CD14-positive monocyte (primary cell): ENCODE measurements at regions not wholly inside any gene's neighbourhood (a gene's known extent, or its start where the extent isn't known, plus 50 kb on each side); places are given as distances from the start of the nearest gene placed in this dataset.

Source experiments
- DNase-seq, 3 donors: peaks; one replicate each; pipeline ENCODE4 v3.0.0-alpha.2; 2011 to 2022
- H2AFZ ChIP-seq: 2 replicates; pipeline ENCODE4 v1.6.0; 2012; ENCODE audit warnings: mild to moderate bottlenecking, low read depth, low read length, inconsistent platforms; ENCODE audit not compliant: insufficient read depth, poor library complexity, severe bottlenecking
- H3K27ac ChIP-seq, 2 donors: 1 replicate in 1 of 2; 2 replicates in 1 of 2; pipeline ENCODE4 v1.5.1; 2012 to 2013; ENCODE audit warnings: low read length in 2 of 2, control low read depth in 1 of 2, inconsistent platforms in 1 of 2, low read depth in 1 of 2, mild to moderate bottlenecking in 1 of 2
- H3K27me3 ChIP-seq, 2 donors: one replicate each; pipeline versions ENCODE4 v1.6.0 to v1.6.1; 2011 to 2013; ENCODE audit warnings: low read length in 2 of 2; ENCODE audit not compliant: control insufficient read depth in 2 of 2, insufficient read depth in 2 of 2
- H3K36me3 ChIP-seq, 2 donors: replicated peaks in 1 of 2; 1 replicate in 1 of 2; 2 replicates in 1 of 2; pipeline versions ENCODE4 v1.5.1 to v1.6.1; 2012 to 2013; ENCODE audit warnings: low read length in 2 of 2, control low read depth in 1 of 2, inconsistent platforms in 1 of 2, mild to moderate bottlenecking in 1 of 2; ENCODE audit not compliant: insufficient read depth in 2 of 2, control insufficient read depth in 1 of 2
- H3K4me1 ChIP-seq, 2 donors: 1 replicate in 1 of 2; 2 replicates in 1 of 2; pipeline versions ENCODE4 v1.5.1 to v1.6.1; 2012 to 2013; ENCODE audit warnings: low read length in 2 of 2, control low read depth in 1 of 2, inconsistent platforms in 1 of 2, mild to moderate bottlenecking in 1 of 2, moderate library complexity in 1 of 2; ENCODE audit not compliant: insufficient read depth in 2 of 2, control insufficient read depth in 1 of 2
- H3K4me2 ChIP-seq: replicated peaks from 2 replicates; pipeline ENCODE3; 2012; ENCODE audit warnings: low read length, moderate library complexity, mild to moderate bottlenecking; ENCODE audit not compliant: poor library complexity, severe bottlenecking; ENCODE audit errors: extremely low read depth
- H3K4me3 ChIP-seq, 3 experiments: fragments of 200-600 bp in 1 of 3; sonication (generic) in 1 of 3; replicated peaks in 1 of 3; 1 replicate in 2 of 3; 2 replicates in 1 of 3; pipeline ENCODE4 v1.5.1; 2011 to 2013; ENCODE audit warnings: low read length in 3 of 3, mild to moderate bottlenecking in 3 of 3, control low read depth in 2 of 3, low read depth in 2 of 3, inconsistent platforms in 1 of 3, moderate library complexity in 1 of 3
- H3K79me2 ChIP-seq: 2 replicates; pipeline ENCODE4 v1.6.0; 2012; ENCODE audit warnings: mild to moderate bottlenecking, control low read depth, inconsistent platforms, low read length, moderate library complexity; ENCODE audit not compliant: insufficient read depth
- H3K9ac ChIP-seq: 2 replicates; pipeline ENCODE4 v1.6.0; 2017; ENCODE audit warnings: low read length, mild to moderate bottlenecking; ENCODE audit not compliant: insufficient read depth, poor library complexity, severe bottlenecking
- H3K9me3 ChIP-seq, 2 donors: replicated peaks in 1 of 2; 1 replicate in 1 of 2; 2 replicates in 1 of 2; pipeline versions ENCODE4 v1.5.1 to v1.6.1; 2012 to 2013; ENCODE audit warnings: low read length in 2 of 2, control low read depth in 1 of 2; ENCODE audit not compliant: control insufficient read depth in 1 of 2, insufficient read depth in 1 of 2
- H4K20me1 ChIP-seq: 2 replicates; pipeline ENCODE4 v1.6.0; 2012; ENCODE audit warnings: mild to moderate bottlenecking, low read length, control low read depth, moderate library complexity; ENCODE audit not compliant: insufficient read depth
- H3K27ac Mint-ChIP-seq, 7 donors: one replicate each; pipeline ENCODE4 v1.8.0; 2020; ENCODE audit warnings: mild to moderate bottlenecking in 7 of 7, mixed read lengths in 7 of 7, moderate library complexity in 6 of 7, inconsistent platforms in 2 of 7
- H3K27me3 Mint-ChIP-seq, 3 donors: one replicate each; pipeline ENCODE4 v1.8.0; 2021 to 2022; ENCODE audit warnings: low read depth in 3 of 3, mild to moderate bottlenecking in 3 of 3, mixed read lengths in 3 of 3, moderate library complexity in 3 of 3, inconsistent platforms in 1 of 3
- H3K36me3 Mint-ChIP-seq, 2 donors: one replicate each; pipeline ENCODE4 v1.8.0; 2020; ENCODE audit warnings: mixed read lengths in 2 of 2, inconsistent platforms in 1 of 2, mild to moderate bottlenecking in 1 of 2
- H3K4me1 Mint-ChIP-seq: one replicate; pipeline ENCODE4 v1.8.0; 2020; ENCODE audit warnings: mild to moderate bottlenecking, mixed read lengths
- H3K4me3 Mint-ChIP-seq, 2 donors: one replicate each; pipeline ENCODE4 v1.8.0; 2020; ENCODE audit warnings: mild to moderate bottlenecking in 2 of 2, mixed read lengths in 2 of 2, moderate library complexity in 1 of 2
- H3K9me3 Mint-ChIP-seq, 7 donors: one replicate each; pipeline ENCODE4 v1.8.0; 2020 to 2022; ENCODE audit warnings: mixed read lengths in 7 of 7, mild to moderate bottlenecking in 6 of 7, moderate library complexity in 6 of 7, inconsistent platforms in 2 of 7
- WGBS: methylation state at CpG from one replicate; pipeline ENCODE4 v1.1.5; 2013; ENCODE audit warnings: missing lambda C conversion rate; ENCODE audit not compliant: insufficient coverage; 5-methylcytosine and 5-hydroxymethylcytosine counted together
- intact Hi-C, 2 donors: fragments of 100-400 bp; cut with micrococcal nuclease; formaldehyde crosslinking; loops; one replicate each; pipeline versions ENCODE4 v1.15.0 to v1.15.1; 2023
- TF ChIP-seq, protein P1 (sequence below): fragments of 200-600 bp; IDR thresholded peaks from one replicate; pipeline ENCODE4 v1.8.0; 2022; ENCODE audit warnings: antibody characterized with exemption, mild to moderate bottlenecking

DNA sequence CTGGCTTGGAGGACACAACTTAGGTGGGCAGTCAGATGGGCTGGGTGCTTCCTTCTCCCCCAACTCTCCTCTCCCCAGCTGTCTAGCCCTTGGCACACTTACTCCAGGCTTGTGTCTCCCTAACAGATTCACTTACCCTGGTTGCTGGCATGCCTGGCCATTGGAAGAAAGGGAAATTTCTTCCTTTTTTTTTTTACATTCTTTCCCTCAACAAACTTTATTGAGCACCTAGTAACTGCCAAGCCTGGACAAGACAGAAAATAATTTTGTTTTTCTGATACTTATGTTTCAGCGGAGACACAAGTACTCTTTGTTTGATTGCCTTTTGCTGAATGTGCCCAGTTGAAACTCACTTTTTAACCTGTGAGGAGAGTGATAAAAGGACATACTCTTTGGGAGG lies 144.3 kb upstream of the KCNJ6 start:
- Histone ChIP-seq H3K9me3 (no peaks in the 10 kb centered on the region), H3K27ac (no peak overlapping the region), H3K9ac (no peak overlapping the region), H3K27me3 (no peaks in the 10 kb centered on the region), H3K4me2 (no peak overlapping the region), H3K36me3 (no peaks in the 10 kb centered on the region), H3K4me1 (no peaks in the 10 kb centered on the region), H4K20me1 (no peaks in the 10 kb centered on the region), H3K4me3 (no peak overlapping the region), H2AFZ (no peak overlapping the region), H3K79me2 (no peaks in the 10 kb centered on the region)
- TF ChIP-seq, protein P1, sequence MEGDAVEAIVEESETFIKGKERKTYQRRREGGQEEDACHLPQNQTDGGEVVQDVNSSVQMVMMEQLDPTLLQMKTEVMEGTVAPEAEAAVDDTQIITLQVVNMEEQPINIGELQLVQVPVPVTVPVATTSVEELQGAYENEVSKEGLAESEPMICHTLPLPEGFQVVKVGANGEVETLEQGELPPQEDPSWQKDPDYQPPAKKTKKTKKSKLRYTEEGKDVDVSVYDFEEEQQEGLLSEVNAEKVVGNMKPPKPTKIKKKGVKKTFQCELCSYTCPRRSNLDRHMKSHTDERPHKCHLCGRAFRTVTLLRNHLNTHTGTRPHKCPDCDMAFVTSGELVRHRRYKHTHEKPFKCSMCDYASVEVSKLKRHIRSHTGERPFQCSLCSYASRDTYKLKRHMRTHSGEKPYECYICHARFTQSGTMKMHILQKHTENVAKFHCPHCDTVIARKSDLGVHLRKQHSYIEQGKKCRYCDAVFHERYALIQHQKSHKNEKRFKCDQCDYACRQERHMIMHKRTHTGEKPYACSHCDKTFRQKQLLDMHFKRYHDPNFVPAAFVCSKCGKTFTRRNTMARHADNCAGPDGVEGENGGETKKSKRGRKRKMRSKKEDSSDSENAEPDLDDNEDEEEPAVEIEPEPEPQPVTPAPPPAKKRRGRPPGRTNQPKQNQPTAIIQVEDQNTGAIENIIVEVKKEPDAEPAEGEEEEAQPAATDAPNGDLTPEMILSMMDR = no peak
- Mint-ChIP-seq H3K4me3 (no peak overlapping the region), H3K9me3 (peaks cover 1 to 6% (median 3%) of the 10 kb centered on the region in 7 donors), H3K27me3 (peaks cover 7 to 13% (median 7%) of the 10 kb centered on the region in 3 donors), H3K27ac (no peak overlapping the region), H3K36me3 (no peaks in the 10 kb centered on the region), H3K4me1 (no peaks in the 10 kb centered on the region)
- DNase-seq = no peak
- intact Hi-C loops = no loop called here
- WGBS = 100% methylated on average over 1 of the region's 1 CpG

DNA sequence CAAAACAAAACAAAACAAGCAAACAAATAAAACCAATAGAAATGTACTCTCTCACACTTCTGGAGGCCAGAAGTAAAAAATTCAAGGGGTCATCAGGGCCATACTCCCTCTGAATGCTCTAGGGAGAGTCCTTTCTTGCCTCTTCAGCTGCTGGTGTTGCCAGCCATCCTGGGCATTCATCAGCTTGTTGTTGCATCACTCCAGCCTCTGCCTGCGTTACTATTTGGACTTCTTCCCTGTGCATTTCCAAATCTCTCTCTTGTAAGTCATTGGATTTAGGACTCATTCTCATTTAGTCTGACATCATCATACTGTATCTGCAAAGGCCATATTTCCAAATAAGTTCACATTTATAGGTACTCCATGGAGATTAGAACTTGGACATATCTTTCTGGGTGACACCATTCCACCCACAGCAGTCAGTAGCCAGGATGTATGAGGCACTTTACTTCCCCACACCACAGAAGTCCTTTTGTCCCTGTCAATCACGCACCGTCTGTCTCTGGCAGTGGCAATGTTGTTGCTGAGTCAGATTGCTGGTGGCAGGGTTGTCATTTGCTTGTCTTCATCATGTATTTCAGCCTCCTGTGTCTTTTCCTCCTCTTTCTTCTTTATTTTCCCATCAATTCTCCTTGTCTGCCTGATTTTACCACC lies 151.0 kb upstream of the KCNJ6 start:
- no peaks in the 10 kb centered on the region for H3K36me3 Mint-ChIP-seq
- Histone ChIP-seq H3K4me1 (no peaks in the 10 kb centered on the region), H3K9me3 (peaks cover under 1 to 1% of the 10 kb centered on the region in 2 donors), H4K20me1 (no peaks in the 10 kb centered on the region), H3K9ac (no peak overlapping the region), H3K27ac (no peak overlapping the region), H3K4me3 (no peak overlapping the region), H3K79me2 (no peaks in the 10 kb centered on the region), H3K27me3 (no peaks in the 10 kb centered on the region), H3K36me3 (no peaks in the 10 kb centered on the region), H2AFZ (no peak overlapping the region), H3K4me2 (no peak overlapping the region)
- no peak overlapping the region for H3K4me3 Mint-ChIP-seq
- 89% methylated on average over 1 of the region's 3 CpGs for WGBS
- H3K27ac Mint-ChIP-seq = no peak overlapping the region
- TF ChIP-seq, protein P1 = no peak
- peaks cover 1 to 8% (median 6%) of the 10 kb centered on the region in 3 donors for H3K27me3 Mint-ChIP-seq
- intact Hi-C loops = no loop called here
- H3K9me3 Mint-ChIP-seq = peaks cover 0 to 4% (median 0%) of the 10 kb centered on the region in 7 donors
- no peaks in the 10 kb centered on the region for H3K4me1 Mint-ChIP-seq
- DNase-seq = no peak
